Effector memory CD4-positive, alpha-beta T cell (primary cell): ENCODE measurements at regions not wholly inside any gene's neighbourhood (a gene's known extent, or its start where the extent isn't known, plus 50 kb on each side); places are given as distances from the start of the nearest gene placed in this dataset.

Experiments used
- DNase-seq, 3 donors: peaks; one replicate each; pipeline ENCODE4 v3.0.0-alpha.2; 2020
- H3K27ac ChIP-seq: 2 replicates; pipeline ENCODE4 v1.7.0; 2013; ENCODE audit warnings: mild to moderate bottlenecking, low read length, moderate library complexity; ENCODE audit not compliant: insufficient read depth, poor library complexity, severe bottlenecking
- H3K27me3 ChIP-seq: replicated peaks from 2 replicates; pipeline ENCODE4 v1.7.0; 2013; ENCODE audit warnings: mild to moderate bottlenecking, low read length; ENCODE audit not compliant: insufficient read depth, control insufficient read depth, poor library complexity, severe bottlenecking
- H3K36me3 ChIP-seq: 2 replicates; pipeline ENCODE4 v1.7.0; 2013; ENCODE audit warnings: mild to moderate bottlenecking, low read length, moderate library complexity; ENCODE audit not compliant: control insufficient read depth, insufficient read depth
- H3K4me1 ChIP-seq: 2 replicates; pipeline ENCODE4 v1.7.0; 2013; ENCODE audit warnings: low read length, mild to moderate bottlenecking; ENCODE audit not compliant: control insufficient read depth, insufficient read depth, poor library complexity, severe bottlenecking
- H3K4me3 ChIP-seq: 2 replicates; pipeline ENCODE4 v1.7.0; 2013; ENCODE audit warnings: low read length, low read depth, mild to moderate bottlenecking; ENCODE audit not compliant: insufficient read depth, poor library complexity, severe bottlenecking
- H3K9me3 ChIP-seq: 2 replicates; pipeline ENCODE4 v1.7.0; 2013; ENCODE audit warnings: mild to moderate bottlenecking, low read length, moderate library complexity; ENCODE audit not compliant: control insufficient read depth

DNA sequence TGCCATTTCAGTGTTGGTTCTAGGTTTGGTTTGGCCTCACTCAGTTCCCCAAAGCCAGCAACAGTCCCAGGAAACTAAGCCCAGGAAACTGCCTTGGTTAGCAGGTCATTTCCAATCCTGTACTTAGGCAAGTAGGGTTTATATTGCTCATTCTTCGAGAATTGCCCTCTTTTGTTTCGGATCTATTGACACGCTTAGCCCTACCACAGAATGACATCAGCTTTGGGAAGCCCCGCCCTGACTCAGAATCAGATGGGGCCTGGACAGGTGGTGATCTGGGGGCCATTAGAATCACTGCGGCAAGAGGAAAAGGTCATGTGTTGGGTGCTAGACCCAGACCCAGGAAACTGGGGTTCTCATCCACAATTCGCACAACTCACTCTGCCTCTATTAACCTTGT, 578.2 kb downstream of the QKI start:
- Histone ChIP-seq H3K4me1 (no peaks in the 10 kb centered on the region), H3K4me3 (no peak overlapping the region), H3K27me3 (no peaks in the 10 kb centered on the region), H3K36me3 (no peaks in the 10 kb centered on the region), H3K9me3 (no peaks in the 10 kb centered on the region), H3K27ac (no peak overlapping the region)
- DNase-seq, result no peak

DNA sequence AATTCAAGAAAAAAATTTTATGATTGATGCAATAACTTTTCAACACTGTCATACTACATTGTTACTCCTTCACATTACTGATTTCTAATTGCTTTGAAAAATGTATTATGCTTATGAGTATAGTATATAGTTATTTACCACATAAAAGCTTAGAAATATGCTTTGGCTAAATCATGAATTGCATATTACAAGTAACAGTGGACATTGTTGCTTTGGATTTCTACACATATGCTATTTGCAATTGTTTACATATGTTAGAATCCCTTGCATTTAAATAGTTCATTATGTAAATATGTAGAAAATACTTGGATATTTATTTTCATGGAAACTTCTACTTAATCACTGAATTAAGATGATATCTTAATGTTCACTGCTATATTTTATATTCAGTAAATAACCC, 577.5 kb downstream of the QKI start:
- no peaks in the 10 kb centered on the region for H3K27me3 ChIP-seq

DNA sequence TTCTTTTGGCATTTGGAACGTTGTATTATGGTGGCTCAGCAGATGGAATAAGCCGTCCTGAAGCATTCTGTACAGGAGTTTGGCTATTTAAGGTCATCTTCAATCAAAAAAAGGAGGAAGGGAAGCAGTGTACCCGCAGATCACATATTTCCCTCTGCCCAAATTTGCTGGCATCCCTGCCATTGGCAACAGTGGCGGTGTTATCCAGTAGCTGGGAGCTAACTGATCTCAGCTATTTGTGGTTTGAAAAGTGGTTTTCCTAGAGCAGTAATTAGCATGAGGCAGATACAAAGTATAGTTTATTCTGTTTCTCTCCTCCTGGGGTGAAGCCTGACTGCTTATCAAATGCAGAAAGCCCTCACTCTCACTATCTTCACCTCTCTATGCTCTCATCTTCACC, 576.8 kb downstream of the QKI start:
- no peaks in the 10 kb centered on the region for H3K9me3 ChIP-seq
- no peak for DNase-seq
- no peaks in the 10 kb centered on the region for H3K27me3 ChIP-seq
- no peak overlapping the region for H3K27ac ChIP-seq
- no peak overlapping the region for H3K4me3 ChIP-seq
- H3K36me3 ChIP-seq, result no peaks in the 10 kb centered on the region
- no peaks in the 10 kb centered on the region for H3K4me1 ChIP-seq

More for the DNA sequence above, 577.5 kb downstream of the QKI start:
- no peaks in the 10 kb centered on the region for H3K36me3 ChIP-seq
- no peaks in the 10 kb centered on the region for H3K9me3 ChIP-seq
- no peak overlapping the region for H3K27ac ChIP-seq
- no peaks in the 10 kb centered on the region for H3K4me1 ChIP-seq
- no peak overlapping the region for H3K4me3 ChIP-seq
- no peak for DNase-seq

DNA sequence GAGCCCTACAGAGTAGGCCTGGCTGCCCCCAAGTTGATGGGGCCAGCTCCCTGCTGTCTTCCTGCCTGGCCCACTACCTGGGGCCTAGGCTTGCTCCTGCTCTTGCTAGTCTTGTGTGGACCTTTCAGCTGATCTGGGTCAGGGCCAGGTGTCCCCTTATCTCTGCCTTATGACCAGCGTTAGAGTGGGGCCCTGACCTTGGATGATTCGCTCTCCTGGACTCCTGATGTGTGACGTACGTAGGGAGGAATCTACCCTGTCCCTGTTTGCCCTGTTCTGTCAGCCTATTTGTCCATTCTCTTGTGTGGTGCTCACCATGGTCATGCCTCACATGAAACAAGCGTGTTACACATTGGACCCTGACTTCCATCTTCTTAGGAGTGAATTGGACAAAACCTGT, 571.8 kb downstream of the QKI start:
- no peak for DNase-seq
- Histone ChIP-seq H3K4me3 (no peak overlapping the region), H3K27ac (no peak overlapping the region), H3K27me3 (no peaks in the 10 kb centered on the region), H3K4me1 (no peaks in the 10 kb centered on the region), H3K36me3 (no peaks in the 10 kb centered on the region), H3K9me3 (no peaks in the 10 kb centered on the region)

DNA sequence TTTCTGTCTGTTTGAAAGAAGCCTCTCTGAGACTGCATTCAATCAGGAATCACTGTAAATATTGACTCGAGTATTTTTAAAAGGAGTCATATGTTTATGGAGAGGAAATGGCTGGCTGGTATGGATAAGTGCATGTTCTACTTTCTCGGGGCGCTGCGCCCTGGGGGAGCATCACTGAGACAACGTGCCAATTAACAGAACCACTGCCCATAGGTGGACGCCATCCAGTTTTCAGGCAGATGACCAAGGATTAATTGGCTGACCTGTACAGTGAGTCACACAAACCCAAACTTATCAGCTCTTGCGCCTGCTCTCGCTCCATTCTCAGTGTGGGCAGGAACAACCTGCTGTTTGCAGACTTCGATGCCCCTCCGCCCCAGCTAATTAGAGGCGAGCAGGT, 571.2 kb downstream of the QKI start:
- DNase-seq, result no peak
- no peak overlapping the region for H3K4me3 ChIP-seq
- no peaks in the 10 kb centered on the region for H3K27me3 ChIP-seq
- no peaks in the 10 kb centered on the region for H3K36me3 ChIP-seq
- H3K27ac ChIP-seq, result no peak overlapping the region
- H3K9me3 ChIP-seq, result no peaks in the 10 kb centered on the region
- H3K4me1 ChIP-seq, result no peaks in the 10 kb centered on the region

DNA sequence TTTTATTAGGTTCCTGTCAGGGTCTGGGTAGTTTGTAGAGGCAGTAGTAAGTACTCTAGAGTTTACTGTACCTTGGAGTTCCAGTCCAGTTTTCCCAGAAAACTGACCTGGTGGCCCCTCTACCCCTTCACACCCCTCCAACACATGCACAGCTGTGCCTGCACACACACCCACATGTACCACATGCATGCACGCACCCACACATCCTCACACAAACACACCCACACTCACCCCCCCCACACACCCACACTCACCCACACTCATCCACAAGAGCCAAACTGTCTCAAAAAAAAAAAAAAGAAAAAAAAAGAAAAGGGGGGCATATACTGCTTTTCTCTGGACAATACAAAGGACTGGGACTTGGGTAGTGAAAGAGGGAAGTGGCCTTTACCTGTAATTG, 570.5 kb downstream of the QKI start:
- Histone ChIP-seq H3K27ac (no peak overlapping the region), H3K9me3 (no peaks in the 10 kb centered on the region), H3K36me3 (no peaks in the 10 kb centered on the region), H3K27me3 (no peaks in the 10 kb centered on the region), H3K4me3 (no peak overlapping the region), H3K4me1 (no peaks in the 10 kb centered on the region)
- DNase-seq, result no peak

DNA sequence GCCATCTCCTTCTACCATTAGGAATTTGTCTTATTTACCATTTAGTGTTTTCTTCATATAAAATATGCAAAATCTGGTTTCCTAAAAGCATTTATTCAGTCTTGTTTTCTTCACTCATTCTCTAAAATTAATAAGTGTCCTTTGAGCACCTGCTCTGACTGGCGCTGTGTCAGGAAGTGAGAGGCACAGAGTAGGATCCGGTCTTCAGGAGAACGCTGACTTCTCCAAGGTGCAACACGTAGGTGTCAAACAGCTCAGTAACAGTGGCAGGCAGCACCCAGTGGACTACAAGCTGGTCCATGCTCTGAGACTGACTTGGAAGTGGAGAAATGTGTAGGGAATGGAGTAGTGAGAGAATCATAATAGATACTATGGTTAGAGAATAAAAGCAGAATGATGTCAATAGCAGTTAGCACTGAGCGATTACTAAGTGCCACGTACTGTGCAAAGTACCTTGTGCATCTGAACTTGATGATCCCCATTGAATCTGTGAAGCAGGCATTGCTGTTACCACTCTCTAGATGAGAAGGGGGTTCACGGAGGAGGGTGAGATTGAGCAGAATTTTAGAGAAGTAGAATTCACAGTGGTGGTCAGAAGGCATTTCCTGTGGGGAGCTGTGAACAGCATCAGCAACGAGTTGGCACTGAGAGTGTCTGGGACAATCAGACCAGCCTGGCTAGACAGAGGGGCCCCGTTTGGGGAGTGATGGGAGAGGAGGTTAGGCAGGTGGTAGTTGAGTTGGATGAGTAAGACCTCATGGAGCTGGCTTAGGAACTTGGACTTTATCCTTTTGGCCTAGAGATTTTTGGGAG, 569.8 kb downstream of the QKI start:
- H3K9me3 ChIP-seq, result no peaks in the 10 kb centered on the region
- DNase-seq, result no peak
- H3K4me3 ChIP-seq, result no peak overlapping the region
- H3K4me1 ChIP-seq, result no peaks in the 10 kb centered on the region
- H3K27me3 ChIP-seq, result no peaks in the 10 kb centered on the region
- no peaks in the 10 kb centered on the region for H3K36me3 ChIP-seq
- H3K27ac ChIP-seq, result no peak overlapping the region

DNA sequence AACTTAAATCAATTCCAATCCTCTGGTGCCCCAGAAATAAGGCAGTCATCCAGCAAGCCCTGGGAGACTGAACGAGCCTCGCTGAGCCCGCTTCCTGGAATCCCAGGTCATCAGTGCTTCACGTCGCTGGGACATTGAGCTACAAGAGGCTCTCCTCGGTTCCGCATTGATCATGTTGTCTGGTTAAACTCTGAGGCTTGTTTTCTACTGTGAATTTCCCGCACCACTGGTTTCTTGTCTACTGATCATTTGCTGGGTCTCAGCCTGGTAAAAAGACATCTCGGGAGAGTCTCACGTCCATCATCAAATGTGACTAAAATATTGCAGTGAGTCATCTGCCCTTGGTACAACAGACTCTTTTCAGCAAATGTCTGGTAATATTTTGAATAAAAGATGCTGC, 569.2 kb downstream of the QKI start:
- Histone ChIP-seq H3K4me1 (no peaks in the 10 kb centered on the region), H3K4me3 (no peak overlapping the region), H3K27me3 (no peaks in the 10 kb centered on the region), H3K36me3 (no peaks in the 10 kb centered on the region), H3K9me3 (no peaks in the 10 kb centered on the region), H3K27ac (no peak overlapping the region)
- no peak for DNase-seq

DNA sequence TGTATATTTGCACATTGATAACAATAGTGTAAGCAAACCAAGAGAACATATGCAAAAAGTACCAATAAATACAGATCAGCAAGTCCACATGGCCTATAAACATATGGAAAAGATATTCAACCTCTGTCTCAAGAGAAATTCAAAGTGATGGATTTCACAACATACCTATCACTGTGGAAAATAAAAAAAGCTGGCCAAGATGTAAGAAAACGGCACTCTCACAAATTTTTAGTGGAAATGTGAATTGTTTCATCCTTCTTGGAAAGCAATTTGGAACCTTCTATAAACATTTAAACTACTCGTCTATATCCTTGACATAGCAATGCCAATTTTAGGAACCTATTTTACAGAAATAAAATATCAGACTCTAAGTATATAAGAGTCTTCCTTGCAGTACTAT, 559.8 kb downstream of the QKI start:
- H3K27me3 ChIP-seq, result no peaks in the 10 kb centered on the region
- no peak for DNase-seq
- H3K4me1 ChIP-seq, result no peaks in the 10 kb centered on the region
- no peak overlapping the region for H3K27ac ChIP-seq
- no peak overlapping the region for H3K4me3 ChIP-seq
- no peaks in the 10 kb centered on the region for H3K9me3 ChIP-seq
- no peaks in the 10 kb centered on the region for H3K36me3 ChIP-seq

DNA sequence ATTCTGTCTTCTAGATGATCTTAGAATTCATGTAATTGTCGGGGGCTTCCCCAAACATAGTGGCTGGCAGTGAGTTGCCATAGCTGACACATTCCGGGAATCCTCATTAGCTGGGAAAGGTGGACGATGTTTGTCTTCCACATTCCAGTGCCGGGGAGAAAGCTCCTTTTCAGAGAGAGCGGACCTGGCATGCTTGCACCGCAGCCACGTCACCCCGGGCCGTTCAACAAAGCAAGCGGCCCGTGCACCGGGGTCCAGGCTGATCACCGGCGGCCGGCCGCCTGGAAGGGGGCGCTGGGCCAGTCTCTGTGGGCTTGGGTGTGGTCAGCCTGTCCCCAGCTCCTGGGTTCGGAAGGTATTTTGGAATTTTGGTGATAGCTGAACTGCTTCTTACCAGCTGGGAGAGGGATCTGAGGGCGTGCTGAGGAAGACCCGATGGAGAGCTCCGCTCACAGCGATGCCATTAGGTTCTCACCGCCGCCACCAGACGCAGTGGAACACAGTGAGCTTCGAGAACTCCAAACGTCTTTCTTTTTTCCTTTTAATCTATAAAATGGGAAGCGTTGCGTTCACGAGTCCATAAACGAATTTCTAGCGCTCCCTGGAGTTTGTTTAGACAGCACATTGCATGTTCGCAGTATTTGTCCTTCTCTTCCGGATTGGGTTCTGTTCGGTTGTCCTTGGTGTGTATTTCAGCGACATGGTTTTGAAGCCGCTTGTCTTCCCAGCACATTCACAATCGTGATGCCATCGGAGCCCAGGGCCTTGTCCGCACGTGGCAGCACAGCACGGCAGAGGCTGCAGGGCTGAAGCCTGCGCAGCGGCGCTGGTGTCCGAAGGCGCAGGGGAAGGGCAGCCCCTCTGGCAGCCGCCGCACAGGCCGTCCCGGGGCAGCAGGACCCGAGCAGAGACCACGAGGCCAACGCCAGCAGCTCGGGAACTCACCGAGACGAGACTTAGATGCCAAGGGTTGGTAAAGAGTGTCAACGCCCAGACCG, 557.6 kb downstream of the QKI start:
- Histone ChIP-seq H3K27ac (no peak overlapping the region), H3K4me3 (no peak overlapping the region), H3K4me1 (no peaks in the 10 kb centered on the region), H3K27me3 (no peaks in the 10 kb centered on the region), H3K36me3 (no peaks in the 10 kb centered on the region), H3K9me3 (no peaks in the 10 kb centered on the region)
- DNase-seq, result no peak
